GM20000 (cell line): ENCODE measurements at regions not wholly inside any gene's neighbourhood (a gene's known extent, or its start where the extent isn't known, plus 50 kb on each side); places are given as distances from the start of the nearest gene placed in this dataset.

Source experiments
- DNase-seq: peaks from one replicate; pipeline ENCODE4 v3.0.0; 2012; ENCODE audit warnings: low spot score
- CTCF ChIP-seq: IDR thresholded peaks from 2 replicates; pipeline ENCODE4 v1.5.1; 2012; ENCODE audit warnings: mild to moderate bottlenecking, control low read depth; ENCODE audit errors: extremely low read depth, missing control alignments

- TF ChIP-seq CTCF: no peak
- DNase-seq: no peak
Measured at GRCh38 chr1:239706245-239706892, 320.0 kb downstream of the CHRM3 start.

GRCh38 chr1:239707615-239708014 is 321.2 kb downstream of the CHRM3 start:
- no peak for DNase-seq
- no peak for TF ChIP-seq CTCF

GRCh38 chr1:239708622-239709021 is 322.3 kb downstream of the CHRM3 start:
- DNase-seq: no peak
- TF ChIP-seq CTCF: no peak

DNA sequence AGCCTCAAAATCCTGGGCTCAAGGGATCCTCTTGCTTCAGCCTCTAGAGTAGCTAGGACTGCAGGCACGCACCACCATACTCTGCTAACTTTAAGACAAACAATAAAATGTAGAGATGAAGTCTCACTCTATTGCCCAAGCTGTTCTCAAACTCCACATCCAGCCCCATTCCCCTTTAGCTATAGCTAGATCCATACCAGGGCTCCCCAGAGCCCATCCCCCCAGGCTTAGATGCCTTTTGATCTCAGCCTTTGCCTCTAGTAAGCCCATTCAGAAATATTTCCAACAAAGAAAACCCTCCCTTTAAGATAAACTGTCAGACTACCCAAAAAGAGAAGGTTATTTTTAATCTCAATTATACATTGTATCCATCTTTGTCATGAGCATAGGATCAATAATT is 325.4 kb downstream of the CHRM3 start:
- no peak for TF ChIP-seq CTCF
- DNase-seq: no peak

- TF ChIP-seq CTCF: no peak
- DNase-seq: no peak
Measured at GRCh38 chr1:239717097-239717917, 330.9 kb downstream of the CHRM3 start.

- TF ChIP-seq CTCF: no peak
- DNase-seq: no peak
Measured at GRCh38 chr1:239717918-239718184, 331.5 kb downstream of the CHRM3 start.

GRCh38 chr1:239718571-239718970 is 332.2 kb downstream of the CHRM3 start:
- TF ChIP-seq CTCF: no peak

More at GRCh38 chr1:239718571-239718970, 332.2 kb downstream of the CHRM3 start:
- no peak for DNase-seq
